C4-2B (cell line): ENCODE measurements at regions not wholly inside any gene's neighbourhood (a gene's known extent, or its start where the extent isn't known, plus 50 kb on each side); places are given as distances from the start of the nearest gene placed in this dataset.
"Not testable (repeated sequence)": the region's sequence is repeated elsewhere in the genome, so short reads cannot be mapped to it uniquely, and the experiment has no call there.

Source experiments
- H3K27ac ChIP-seq: fragments of 450-650 bp; 2 replicates; pipeline ENCODE4 v1.5.1; 2017
- ZFX ChIP-seq: fragments of 450-650 bp; IDR thresholded peaks from 2 replicates; pipeline ENCODE4 v1.6.1; 2017
- TF ChIP-seq, protein P1 (sequence below): fragments of 450-650 bp; conservative IDR thresholded peaks from 2 replicates; pipeline ENCODE4 v1.5.1; 2017; ENCODE audit warnings: mild to moderate bottlenecking

DNA sequence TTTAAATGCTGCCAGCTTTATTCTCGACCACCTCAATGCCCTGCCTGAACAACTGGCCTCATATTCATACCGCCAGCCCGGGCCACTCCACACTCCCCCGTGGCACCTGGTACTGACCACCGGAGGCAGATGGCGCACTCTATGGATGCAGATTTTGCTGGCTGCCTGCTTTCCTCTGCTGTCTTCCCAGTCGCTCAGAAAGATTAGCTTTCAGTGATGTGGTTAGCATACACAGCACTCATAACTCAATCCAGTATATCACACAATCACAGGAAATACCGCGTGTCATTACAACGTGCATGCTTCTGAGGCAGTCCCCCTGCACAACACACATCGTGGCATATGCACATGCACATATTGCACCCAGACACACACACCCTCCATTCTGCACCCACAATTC is 147.2 kb upstream of the BCOR start:
- no peak overlapping the region for H3K27ac ChIP-seq
- TF ChIP-seq, protein P1, sequence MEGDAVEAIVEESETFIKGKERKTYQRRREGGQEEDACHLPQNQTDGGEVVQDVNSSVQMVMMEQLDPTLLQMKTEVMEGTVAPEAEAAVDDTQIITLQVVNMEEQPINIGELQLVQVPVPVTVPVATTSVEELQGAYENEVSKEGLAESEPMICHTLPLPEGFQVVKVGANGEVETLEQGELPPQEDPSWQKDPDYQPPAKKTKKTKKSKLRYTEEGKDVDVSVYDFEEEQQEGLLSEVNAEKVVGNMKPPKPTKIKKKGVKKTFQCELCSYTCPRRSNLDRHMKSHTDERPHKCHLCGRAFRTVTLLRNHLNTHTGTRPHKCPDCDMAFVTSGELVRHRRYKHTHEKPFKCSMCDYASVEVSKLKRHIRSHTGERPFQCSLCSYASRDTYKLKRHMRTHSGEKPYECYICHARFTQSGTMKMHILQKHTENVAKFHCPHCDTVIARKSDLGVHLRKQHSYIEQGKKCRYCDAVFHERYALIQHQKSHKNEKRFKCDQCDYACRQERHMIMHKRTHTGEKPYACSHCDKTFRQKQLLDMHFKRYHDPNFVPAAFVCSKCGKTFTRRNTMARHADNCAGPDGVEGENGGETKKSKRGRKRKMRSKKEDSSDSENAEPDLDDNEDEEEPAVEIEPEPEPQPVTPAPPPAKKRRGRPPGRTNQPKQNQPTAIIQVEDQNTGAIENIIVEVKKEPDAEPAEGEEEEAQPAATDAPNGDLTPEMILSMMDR: no peak
- TF ChIP-seq ZFX: no peak

DNA sequence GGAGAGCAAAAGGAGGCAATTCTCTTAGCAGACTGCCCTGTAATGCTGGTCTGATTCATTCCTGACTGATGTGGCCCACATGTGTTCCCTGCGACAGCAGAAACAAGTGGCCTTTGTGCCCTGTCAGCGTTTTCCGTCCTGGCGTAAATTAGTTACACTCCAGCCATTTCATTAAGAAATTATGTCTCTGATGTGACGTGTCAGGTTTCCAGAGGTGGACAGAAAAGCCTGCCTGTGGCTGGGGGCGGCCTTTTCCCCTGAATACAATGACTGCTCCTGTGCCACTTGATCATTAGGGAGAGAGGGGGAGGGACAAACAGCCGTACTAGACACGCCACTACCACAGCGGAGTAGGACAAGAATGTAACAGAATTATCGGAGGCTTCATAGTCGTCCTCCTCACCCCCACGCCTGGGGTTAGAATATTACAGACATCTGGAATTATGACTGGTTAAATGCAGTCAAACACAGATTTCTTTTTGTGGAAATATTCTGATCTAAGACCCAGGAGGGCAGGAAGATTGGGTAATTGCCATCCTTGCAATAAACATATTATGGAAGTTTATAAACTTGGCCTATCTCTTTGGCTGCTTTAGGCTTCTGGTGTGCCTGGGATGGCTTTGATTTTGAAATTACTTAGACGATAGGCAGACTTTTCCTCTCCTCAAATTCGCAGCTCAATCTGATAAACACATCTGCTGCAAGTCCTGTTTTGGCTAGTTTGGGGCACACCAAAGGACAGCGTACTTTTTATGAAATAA is 146.2 kb upstream of the BCOR start:
- TF ChIP-seq, protein P1: no peak
- no peak for TF ChIP-seq ZFX

GRCh38 chrX:40240844-40241243 is 143.1 kb upstream of the BCOR start:
- no peak for TF ChIP-seq ZFX
- TF ChIP-seq, protein P1: no peak
- no peak overlapping the region for H3K27ac ChIP-seq

More for the DNA sequence above, 146.2 kb upstream of the BCOR start:
- no peak overlapping the region for H3K27ac ChIP-seq

DNA sequence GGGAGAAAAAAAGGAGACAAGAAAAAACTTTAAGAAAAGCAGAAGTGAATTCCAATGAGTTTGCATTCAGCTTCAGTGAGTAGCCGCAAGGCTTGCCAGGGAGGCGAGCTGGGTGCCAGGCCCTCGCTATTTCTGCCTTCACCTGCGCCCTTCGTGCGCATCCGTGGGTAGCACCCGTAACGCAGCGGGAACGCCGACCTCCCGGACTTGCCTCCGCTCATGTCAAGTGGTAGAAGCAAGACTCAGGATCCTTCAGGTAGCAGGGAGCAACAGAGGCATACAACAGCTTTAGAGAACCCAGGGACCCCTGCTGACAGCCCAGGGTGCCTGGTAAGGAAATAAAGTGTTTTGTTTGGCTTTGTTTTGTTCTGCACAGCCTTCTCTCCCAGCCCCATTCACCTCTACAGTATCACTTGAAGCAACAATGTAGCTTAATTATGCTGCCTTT is 140.0 kb upstream of the BCOR start:
- TF ChIP-seq ZFX: no peak
- TF ChIP-seq, protein P1: no peak
- no peak overlapping the region for H3K27ac ChIP-seq

DNA sequence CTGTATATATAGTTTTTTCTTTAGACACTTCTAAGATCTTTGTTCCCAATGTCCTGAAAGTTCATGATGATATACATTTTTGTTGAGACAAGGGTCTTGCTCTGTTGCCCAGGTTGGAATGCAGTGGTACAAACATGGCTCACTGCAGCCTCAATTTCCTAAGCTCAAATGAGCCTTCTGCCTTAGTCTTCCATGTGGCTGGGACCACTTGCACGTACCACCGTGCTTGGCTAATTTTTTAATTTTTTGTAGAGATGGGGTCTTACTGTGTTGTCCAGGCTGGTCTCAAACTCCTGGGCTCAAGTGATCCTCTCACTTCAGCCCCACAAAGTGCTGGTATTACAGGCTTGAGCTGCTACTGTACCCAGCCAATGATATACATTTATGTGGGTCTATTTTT is 132.9 kb upstream of the BCOR start:
- H3K27ac ChIP-seq: no peak overlapping the region
- no peak for TF ChIP-seq ZFX
- TF ChIP-seq, protein P1: no peak

- no peak overlapping the region for H3K27ac ChIP-seq
- TF ChIP-seq ZFX: no peak
- TF ChIP-seq, protein P1: no peak
Observed at GRCh38 chrX:40227125-40227524, 129.4 kb upstream of the BCOR start.

GRCh38 chrX:40224658-40225057 is 126.9 kb upstream of the BCOR start:
- no peak for TF ChIP-seq ZFX
- TF ChIP-seq, protein P1: no peak
- no peak overlapping the region for H3K27ac ChIP-seq

DNA sequence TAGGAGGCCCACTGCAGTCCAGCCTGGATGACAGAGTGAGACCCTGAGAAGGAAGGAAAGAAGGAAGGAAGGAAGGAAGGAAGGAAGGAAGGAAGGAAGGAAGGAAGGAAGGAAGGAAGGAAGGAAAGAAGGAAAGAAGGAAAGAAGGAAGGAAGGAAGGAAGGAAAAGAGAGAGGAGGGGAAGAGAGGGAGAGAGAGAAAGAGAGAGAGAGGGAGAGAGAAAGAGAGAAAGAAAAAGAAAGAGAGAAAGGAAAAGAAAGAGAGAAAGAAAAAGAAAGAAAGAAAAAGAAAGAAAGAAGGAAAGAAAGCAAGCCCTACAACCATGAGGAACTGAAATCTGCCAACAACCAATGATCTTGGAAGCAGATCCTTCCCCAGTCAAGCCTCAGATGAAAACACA is 124.9 kb upstream of the BCOR start:
- H3K27ac ChIP-seq: not testable (repeated sequence)
